Hepatocyte (in vitro differentiated cells): ENCODE measurements at regions not wholly inside any gene's neighbourhood (a gene's known extent, or its start where the extent isn't known, plus 50 kb on each side); places are given as distances from the start of the nearest gene placed in this dataset.

Experiments used
- EZH2 ChIP-seq: fragments of 200-600 bp; sonication (generic); IDR thresholded peaks from 2 replicates; pipeline ENCODE4 v1.6.1; 2016; ENCODE audit warnings: antibody characterized with exemption, mild to moderate bottlenecking, borderline replicate concordance
- EZH2phosphoT487 ChIP-seq: fragments of 200-600 bp; sonication (generic); IDR thresholded peaks from one replicate; pipeline ENCODE4 v1.6.1; 2018; ENCODE audit warnings: antibody characterized with exemption, mild to moderate bottlenecking, low read depth, moderate library complexity; ENCODE audit not compliant: unreplicated experiment, severe bottlenecking
- TF ChIP-seq, protein P1 (sequence below): fragments of 200-600 bp; sonication (generic); IDR thresholded peaks from 2 replicates; pipeline ENCODE4 v1.5.1; 2016; ENCODE audit warnings: antibody characterized with exemption, mild to moderate bottlenecking; ENCODE audit not compliant: poor library complexity

DNA sequence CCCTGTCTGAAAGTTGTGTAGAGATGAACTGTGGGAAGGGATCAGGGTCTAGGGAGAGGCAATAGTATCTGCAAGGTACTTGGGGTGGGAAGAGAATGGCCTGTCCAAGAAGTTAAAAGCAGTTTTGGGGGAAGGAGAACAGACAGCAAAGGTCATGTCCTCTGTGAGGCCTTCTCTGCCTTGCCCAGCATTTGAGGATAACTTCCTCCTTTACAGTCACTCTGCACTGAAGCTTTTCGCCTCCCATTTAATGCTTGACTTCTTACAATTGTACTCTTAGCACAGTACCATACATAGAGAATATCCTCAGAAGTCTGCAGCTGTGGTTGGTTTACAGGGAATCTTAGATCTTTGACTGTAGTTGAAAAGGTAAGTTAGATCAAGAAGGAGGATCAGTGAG is 121.8 kb upstream of the AP1S2 start:
- TF ChIP-seq, protein P1, sequence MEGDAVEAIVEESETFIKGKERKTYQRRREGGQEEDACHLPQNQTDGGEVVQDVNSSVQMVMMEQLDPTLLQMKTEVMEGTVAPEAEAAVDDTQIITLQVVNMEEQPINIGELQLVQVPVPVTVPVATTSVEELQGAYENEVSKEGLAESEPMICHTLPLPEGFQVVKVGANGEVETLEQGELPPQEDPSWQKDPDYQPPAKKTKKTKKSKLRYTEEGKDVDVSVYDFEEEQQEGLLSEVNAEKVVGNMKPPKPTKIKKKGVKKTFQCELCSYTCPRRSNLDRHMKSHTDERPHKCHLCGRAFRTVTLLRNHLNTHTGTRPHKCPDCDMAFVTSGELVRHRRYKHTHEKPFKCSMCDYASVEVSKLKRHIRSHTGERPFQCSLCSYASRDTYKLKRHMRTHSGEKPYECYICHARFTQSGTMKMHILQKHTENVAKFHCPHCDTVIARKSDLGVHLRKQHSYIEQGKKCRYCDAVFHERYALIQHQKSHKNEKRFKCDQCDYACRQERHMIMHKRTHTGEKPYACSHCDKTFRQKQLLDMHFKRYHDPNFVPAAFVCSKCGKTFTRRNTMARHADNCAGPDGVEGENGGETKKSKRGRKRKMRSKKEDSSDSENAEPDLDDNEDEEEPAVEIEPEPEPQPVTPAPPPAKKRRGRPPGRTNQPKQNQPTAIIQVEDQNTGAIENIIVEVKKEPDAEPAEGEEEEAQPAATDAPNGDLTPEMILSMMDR = no peak
- TF ChIP-seq EZH2 (no peak), EZH2phosphoT487 (no peak)
